ENCODE measurements at regions not wholly inside any gene's neighbourhood (a gene's known extent, or its start where the extent isn't known, plus 50 kb on each side); places are given as distances from the start of the nearest gene placed in this dataset.

DNA sequence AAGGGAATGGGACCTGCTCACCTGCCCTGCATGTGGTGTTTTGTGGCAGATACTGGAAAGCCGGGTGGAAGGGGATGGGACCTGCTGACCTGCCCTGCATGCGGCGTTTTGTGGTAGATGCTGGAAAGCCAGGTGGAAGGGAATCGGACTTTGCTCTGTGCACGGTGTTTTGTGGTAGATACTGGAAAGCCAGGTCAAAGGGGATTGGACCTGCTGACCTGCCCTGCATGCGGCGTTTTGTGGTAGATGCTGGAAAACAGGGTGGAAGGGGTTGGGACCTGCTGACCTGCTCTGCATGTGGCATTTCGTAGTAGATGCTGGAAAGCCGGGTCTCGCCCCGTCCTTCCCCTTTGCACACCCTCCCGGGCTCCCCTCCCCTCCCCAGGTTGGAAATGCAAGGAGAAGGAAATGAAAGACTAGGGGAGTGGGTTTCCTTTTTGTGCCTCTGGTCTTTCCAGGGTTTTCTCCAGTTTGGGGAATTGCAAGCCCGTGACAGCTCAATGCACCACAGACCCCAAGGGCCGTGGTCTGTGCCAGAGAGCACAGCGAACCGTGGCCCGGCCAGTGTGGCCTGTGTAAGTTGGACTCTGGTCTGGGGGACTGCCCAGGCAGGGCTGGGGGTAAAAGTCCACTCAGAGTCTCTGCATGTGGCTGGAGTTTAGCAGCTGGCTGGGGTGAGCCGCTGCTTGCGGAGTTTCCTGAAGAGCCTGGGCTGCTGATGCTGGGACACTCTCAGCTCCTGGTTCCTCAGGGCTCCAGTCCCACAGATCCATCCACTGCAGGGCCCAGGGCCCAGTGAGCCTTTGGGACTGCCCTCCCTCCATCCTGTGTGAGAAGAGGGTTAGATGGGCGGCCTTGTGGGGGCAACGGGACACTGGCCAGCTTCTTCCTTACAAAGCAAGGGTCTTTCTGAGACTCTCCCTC is 105.5 kb downstream of the CRYAA start:
- TF ChIP-seq, protein P1, sequence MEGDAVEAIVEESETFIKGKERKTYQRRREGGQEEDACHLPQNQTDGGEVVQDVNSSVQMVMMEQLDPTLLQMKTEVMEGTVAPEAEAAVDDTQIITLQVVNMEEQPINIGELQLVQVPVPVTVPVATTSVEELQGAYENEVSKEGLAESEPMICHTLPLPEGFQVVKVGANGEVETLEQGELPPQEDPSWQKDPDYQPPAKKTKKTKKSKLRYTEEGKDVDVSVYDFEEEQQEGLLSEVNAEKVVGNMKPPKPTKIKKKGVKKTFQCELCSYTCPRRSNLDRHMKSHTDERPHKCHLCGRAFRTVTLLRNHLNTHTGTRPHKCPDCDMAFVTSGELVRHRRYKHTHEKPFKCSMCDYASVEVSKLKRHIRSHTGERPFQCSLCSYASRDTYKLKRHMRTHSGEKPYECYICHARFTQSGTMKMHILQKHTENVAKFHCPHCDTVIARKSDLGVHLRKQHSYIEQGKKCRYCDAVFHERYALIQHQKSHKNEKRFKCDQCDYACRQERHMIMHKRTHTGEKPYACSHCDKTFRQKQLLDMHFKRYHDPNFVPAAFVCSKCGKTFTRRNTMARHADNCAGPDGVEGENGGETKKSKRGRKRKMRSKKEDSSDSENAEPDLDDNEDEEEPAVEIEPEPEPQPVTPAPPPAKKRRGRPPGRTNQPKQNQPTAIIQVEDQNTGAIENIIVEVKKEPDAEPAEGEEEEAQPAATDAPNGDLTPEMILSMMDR (IDR thresholded peaks at IDR 0.05; ENCODE audit: insufficient read depth, low read length, missing control alignments) = no peak
- H3K4me3 ChIP-seq (ENCODE audit: low read depth, low read length) = no peak overlapping the region
- ChIA-PET POLR2A (no interaction called here), CTCF (no interaction called here)
- no peak for DNase-seq (ENCODE audit: low read depth, low spot score)

DNA sequence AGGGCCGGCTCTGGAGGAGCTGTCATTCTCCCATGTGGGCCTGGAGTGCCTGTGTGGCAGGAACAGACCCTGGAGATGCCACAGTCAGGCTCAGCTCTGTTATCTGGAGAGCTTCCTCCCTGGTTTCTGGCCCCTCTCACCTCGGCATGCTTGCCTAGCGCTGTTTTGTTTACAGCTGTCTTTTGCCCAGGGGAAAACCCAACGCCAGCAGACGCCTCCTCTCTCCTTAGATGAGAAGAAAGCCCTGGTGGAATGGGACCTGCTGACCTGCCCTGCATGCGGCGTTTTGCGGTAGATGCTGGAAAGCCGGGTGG is 104.9 kb downstream of the CRYAA start:
- no peak for DNase-seq (ENCODE audit: low read depth, low spot score)
- CTCF ChIA-PET = no interaction called here
- POLR2A ChIA-PET = no interaction called here
- no peak overlapping the region for H3K4me3 ChIP-seq (ENCODE audit: low read depth, low read length)
- TF ChIP-seq, protein P1 (IDR thresholded peaks at IDR 0.05; ENCODE audit: insufficient read depth, low read length, missing control alignments) = no peak

DNA sequence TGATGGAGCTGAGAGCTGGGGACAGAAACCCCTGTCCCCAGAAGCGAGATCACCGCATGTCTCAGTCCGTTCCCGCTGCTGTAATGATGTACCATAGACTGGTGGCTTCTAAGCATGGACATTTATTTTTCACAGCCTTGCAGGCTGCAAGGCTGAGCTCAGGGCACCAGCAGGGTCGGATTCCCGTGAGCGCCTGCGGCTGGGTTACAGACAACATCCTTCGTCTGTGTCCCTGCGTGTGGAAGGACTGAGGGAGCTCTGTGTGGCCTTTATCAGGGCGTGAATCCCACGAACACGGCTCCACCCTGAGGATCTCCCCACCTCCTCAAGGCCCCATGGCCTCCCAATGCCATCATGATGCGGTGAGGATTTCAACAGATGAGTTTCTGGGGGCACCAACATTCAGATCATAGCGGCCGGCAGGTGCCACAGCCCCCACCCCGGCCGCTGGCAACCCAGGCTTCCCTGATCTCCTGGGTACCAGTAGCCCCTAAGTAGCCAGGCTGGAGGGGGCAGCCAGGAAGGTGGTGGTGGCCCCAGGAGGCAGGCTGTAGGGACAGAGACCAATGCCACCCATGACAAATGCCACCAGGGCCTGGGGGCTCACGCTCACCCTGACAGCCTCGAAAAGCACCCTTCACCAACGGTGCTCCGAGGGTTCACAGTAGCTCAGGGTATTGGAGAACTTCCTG is 104.4 kb downstream of the CRYAA start:
- TF ChIP-seq, protein P1 (IDR thresholded peaks at IDR 0.05; ENCODE audit: insufficient read depth, low read length, missing control alignments) = no peak
- POLR2A ChIA-PET = no interaction called here
- no peak overlapping the region for H3K4me3 ChIP-seq (ENCODE audit: low read depth, low read length)
- CTCF ChIA-PET = no interaction called here
- no peak for DNase-seq (ENCODE audit: low read depth, low spot score)

DNA sequence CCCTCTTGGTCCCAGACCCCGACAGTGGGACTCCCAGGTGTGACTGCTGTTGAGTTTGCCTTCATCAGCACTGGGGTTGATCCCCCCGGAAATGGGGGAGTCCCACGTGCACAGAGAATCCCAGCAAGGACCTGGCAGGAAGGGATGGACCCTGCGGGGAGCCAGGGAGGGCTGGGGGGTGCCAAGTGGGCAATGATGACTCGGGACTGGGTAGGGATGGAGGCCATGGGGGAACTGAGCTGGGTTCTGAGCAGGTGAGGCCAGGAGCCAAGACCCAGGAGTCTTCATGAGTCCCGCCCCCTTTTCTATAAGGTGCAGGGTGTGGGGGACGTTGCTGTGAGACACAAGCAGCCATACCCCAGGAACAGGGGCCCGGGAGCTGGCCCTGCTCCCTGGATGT is 103.8 kb downstream of the CRYAA start:
- no peak overlapping the region for H3K4me3 ChIP-seq (ENCODE audit: low read depth, low read length)
- POLR2A ChIA-PET = no interaction called here
- CTCF ChIA-PET = no interaction called here
- TF ChIP-seq, protein P1 (IDR thresholded peaks at IDR 0.05; ENCODE audit: insufficient read depth, low read length, missing control alignments) = no peak
- no peak for DNase-seq (ENCODE audit: low read depth, low spot score)

DNA sequence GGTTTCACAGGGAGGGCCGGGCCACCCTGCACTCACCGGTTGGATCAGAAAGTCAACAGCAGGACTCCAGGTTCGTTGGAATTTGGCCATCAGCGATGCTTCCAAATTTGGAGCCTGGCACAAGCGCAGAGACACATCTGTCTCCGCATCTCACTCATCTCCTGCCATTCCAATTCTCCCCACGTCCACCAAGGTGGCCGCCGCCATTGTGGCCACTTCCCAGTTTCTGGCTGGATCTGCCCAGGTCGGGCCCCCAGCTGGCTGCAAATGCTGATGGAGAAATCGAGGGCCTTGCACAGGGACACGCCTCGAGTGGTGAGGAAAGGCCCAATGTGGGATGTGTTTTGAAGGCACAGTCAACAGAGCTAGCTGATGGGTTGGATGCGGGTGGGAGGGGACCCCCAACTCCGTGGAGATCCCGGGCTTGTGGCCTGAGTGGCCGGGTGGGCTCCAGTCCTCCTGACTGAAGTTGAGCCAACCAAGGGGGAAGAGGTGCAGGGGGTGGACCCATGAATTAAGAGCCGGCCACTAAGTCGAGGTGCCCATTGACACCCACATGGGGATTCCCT is 102.7 kb downstream of the CRYAA start:
- H3K4me3 ChIP-seq (ENCODE audit: low read depth, low read length) = no peak overlapping the region
- CTCF ChIA-PET = no interaction called here
- TF ChIP-seq, protein P1 (IDR thresholded peaks at IDR 0.05; ENCODE audit: insufficient read depth, low read length, missing control alignments) = no peak
- POLR2A ChIA-PET = no interaction called here
- no peak for DNase-seq (ENCODE audit: low read depth, low spot score)

DNA sequence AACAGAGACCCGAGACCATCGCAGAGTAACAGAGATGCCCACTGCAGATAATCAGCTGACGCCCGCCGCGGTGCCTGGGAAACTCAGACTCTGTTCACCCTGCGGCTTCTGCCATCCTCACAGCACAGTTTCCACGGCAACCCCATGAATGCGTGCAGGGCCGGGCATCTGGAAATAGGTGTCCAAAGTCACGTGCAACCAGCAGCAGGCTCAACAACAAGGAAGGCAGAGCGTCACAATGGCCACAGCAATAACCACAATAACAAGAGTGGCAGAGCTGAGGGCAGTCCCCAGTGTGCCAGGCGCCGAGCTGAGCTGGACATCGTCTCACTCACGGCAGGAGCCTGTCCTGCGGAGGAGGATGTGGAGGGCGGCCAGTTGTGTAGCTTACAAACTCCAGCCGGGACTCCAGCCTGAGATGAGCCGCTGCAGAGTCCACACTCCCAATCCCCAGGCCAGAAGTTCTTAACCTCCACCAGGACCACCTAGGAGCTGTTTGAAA is 102.0 kb downstream of the CRYAA start:
- TF ChIP-seq, protein P1 (IDR thresholded peaks at IDR 0.05; ENCODE audit: insufficient read depth, low read length, missing control alignments) = no peak
- ChIA-PET POLR2A (no interaction called here), CTCF (no interaction called here)
- H3K4me3 ChIP-seq (ENCODE audit: low read depth, low read length) = no peak overlapping the region
- no peak for DNase-seq (ENCODE audit: low read depth, low spot score)
